ENCODE measurements at regions not wholly inside any gene's neighbourhood (a gene's known extent, or its start where the extent isn't known, plus 50 kb on each side); places are given as distances from the start of the nearest gene placed in this dataset.

GRCh38 chr16:14341324-14342225 is 270.5 kb downstream of the MRTFB start:
- Mint-ChIP-seq H3K27ac (ENCODE audit: low read depth, unreplicated experiment) (no peak overlapping the region), H3K9me3 (ENCODE audit: unreplicated experiment) (peaks cover 34% of the 10 kb centered on the region), H3K4me3 (ENCODE audit: unreplicated experiment) (no peak overlapping the region), H3K36me3 (ENCODE audit: insufficient read depth, unreplicated experiment) (no peaks in the 10 kb centered on the region), H3K4me1 (ENCODE audit: insufficient read depth, unreplicated experiment) (no peaks in the 10 kb centered on the region), H3K27me3 (ENCODE audit: insufficient read depth, unreplicated experiment) (no peaks in the 10 kb centered on the region)
- POLR2A ChIA-PET = interaction anchor here (0.6 kb wide), 1 partner anchor 56 kb away, joined by 3 read pairs; no protein-coding TSS in a partner anchor
- BruUV-seq (replicated peaks) = no TSS peak
- DNase-seq (ENCODE audit: unreplicated experiment) = no peak
- CTCF ChIA-PET = interaction anchor here (0.6 kb wide), 1 partner anchor 72 kb away, joined by 3 read pairs; no protein-coding TSS in a partner anchor
- no peak for TF ChIP-seq CTCF (IDR thresholded peaks at IDR 0.05; ENCODE audit: unreplicated experiment)
- intact Hi-C loops (cut with micrococcal nuclease) = no loop called here

DNA sequence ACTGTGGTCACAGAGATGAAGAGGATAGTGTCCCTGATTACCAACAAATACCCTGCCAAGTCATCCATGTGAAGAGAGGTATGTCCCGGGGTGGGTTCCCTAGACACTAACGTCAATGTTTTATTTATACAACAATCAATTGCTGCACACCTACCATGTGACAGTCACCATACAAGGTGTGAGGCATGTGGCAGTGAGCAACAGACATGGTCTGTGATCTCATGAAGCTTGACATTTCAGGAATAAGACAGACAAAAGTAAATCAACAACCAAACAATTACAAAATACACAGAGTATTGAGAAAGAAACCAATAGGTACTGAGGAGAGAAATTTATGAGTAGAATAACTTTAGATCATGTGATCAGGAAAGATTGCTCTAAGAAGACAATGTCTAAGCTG is 268.6 kb downstream of the MRTFB start:
- intact Hi-C loops (cut with micrococcal nuclease) = no loop called here
- peaks cover 26% of the 10 kb centered on the region for H3K9me3 Mint-ChIP-seq (ENCODE audit: unreplicated experiment)
- no peak for TF ChIP-seq CTCF (IDR thresholded peaks at IDR 0.05; ENCODE audit: unreplicated experiment)
- no peaks in the 10 kb centered on the region for H3K36me3 Mint-ChIP-seq (ENCODE audit: insufficient read depth, unreplicated experiment)
- no TSS peak for BruUV-seq (replicated peaks)
- no peak overlapping the region for H3K4me3 Mint-ChIP-seq (ENCODE audit: unreplicated experiment)
- H3K27me3 Mint-ChIP-seq (ENCODE audit: insufficient read depth, unreplicated experiment) = no peaks in the 10 kb centered on the region
- ChIA-PET POLR2A (interaction anchor here (0.8 kb wide), 1 partner anchor 147 kb away, joined by 3 read pairs; no protein-coding TSS in a partner anchor), CTCF (no interaction called here)
- DNase-seq (ENCODE audit: unreplicated experiment) = no peak
- no peak overlapping the region for H3K27ac Mint-ChIP-seq (ENCODE audit: low read depth, unreplicated experiment)
- H3K4me1 Mint-ChIP-seq (ENCODE audit: insufficient read depth, unreplicated experiment) = no peaks in the 10 kb centered on the region

DNA sequence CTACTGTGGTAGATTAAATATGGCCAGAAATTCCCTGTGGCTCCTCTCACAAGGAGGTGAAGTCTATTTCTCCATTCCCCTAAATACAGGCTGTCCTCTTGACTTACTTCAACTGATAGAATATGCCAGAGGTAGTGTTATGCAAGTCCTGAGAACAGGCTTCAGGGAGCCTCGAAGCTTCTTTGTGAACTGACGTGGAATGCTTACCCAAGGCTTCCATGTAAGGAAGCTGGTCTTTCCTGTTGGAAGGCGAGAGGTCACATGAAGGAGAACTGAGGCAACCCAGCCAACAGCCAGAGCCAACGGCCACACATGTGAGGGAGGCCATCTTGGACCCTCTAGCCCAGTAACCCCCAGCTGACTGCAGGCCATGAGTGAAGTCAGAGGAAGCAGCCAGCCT is 267.9 kb downstream of the MRTFB start:
- H3K27me3 Mint-ChIP-seq (ENCODE audit: insufficient read depth, unreplicated experiment) = no peaks in the 10 kb centered on the region
- ChIA-PET CTCF (no interaction called here), POLR2A (interaction anchor here (0.8 kb wide), 1 partner anchor 148 kb away, joined by 3 read pairs; no protein-coding TSS in a partner anchor)
- H3K36me3 Mint-ChIP-seq (ENCODE audit: insufficient read depth, unreplicated experiment) = no peaks in the 10 kb centered on the region
- intact Hi-C loops (cut with micrococcal nuclease) = no loop called here
- DNase-seq (ENCODE audit: unreplicated experiment) = no peak
- no peak overlapping the region for H3K4me3 Mint-ChIP-seq (ENCODE audit: unreplicated experiment)
- TF ChIP-seq CTCF (IDR thresholded peaks at IDR 0.05; ENCODE audit: unreplicated experiment) = no peak
- BruUV-seq (replicated peaks) = no TSS peak
- H3K27ac Mint-ChIP-seq (ENCODE audit: low read depth, unreplicated experiment) = no peak overlapping the region
- H3K9me3 Mint-ChIP-seq (ENCODE audit: unreplicated experiment) = peaks cover 26% of the 10 kb centered on the region
- no peaks in the 10 kb centered on the region for H3K4me1 Mint-ChIP-seq (ENCODE audit: insufficient read depth, unreplicated experiment)

DNA sequence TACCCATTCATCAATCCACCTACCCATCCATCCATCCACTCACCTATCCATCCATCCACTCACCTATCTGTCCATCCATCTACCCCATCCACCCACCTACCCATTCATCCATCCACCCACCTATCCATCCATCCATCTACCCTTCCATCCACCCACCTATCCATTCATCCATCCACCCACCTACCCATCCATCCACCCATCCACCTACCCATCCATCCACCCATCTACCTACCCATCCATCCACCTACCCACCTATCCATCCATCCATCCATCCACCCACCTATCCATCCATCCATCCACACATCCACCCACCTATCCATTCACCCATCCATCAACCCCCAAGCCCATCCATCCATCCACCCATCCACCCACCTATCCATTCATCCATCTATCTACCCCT is 267.1 kb downstream of the MRTFB start:
- Mint-ChIP-seq H3K4me1 (ENCODE audit: insufficient read depth, unreplicated experiment) (no peaks in the 10 kb centered on the region), H3K27ac (ENCODE audit: low read depth, unreplicated experiment) (no peak overlapping the region), H3K36me3 (ENCODE audit: insufficient read depth, unreplicated experiment) (no peaks in the 10 kb centered on the region), H3K4me3 (ENCODE audit: unreplicated experiment) (no peak overlapping the region), H3K9me3 (ENCODE audit: unreplicated experiment) (peaks cover 24% of the 10 kb centered on the region), H3K27me3 (ENCODE audit: insufficient read depth, unreplicated experiment) (no peaks in the 10 kb centered on the region)
- intact Hi-C loops (cut with micrococcal nuclease) = no loop called here
- no peak for DNase-seq (ENCODE audit: unreplicated experiment)
- ChIA-PET POLR2A (no interaction called here), CTCF (no interaction called here)
- TF ChIP-seq CTCF (IDR thresholded peaks at IDR 0.05; ENCODE audit: unreplicated experiment) = no peak
- no TSS peak for BruUV-seq (replicated peaks)

Data from MCF 10A (cell line).